ENCODE measurements at regions not wholly inside any gene's neighbourhood (a gene's known extent, or its start where the extent isn't known, plus 50 kb on each side); places are given as distances from the start of the nearest gene placed in this dataset.

GRCh38 chr2:2974982-2975381 lies 402.6 kb downstream of the EIPR1 start:
- no peak for DNase-seq

- no peak for DNase-seq
Measured at GRCh38 chr2:2960441-2961133, 417.0 kb downstream of the EIPR1 start.

- no peak for DNase-seq
Measured at GRCh38 chr2:2950403-2950952, 427.1 kb downstream of the EIPR1 start.

GRCh38 chr2:2947406-2947805 lies 430.2 kb downstream of the EIPR1 start:
- no peak for DNase-seq

- DNase-seq = no peak
Measured at GRCh38 chr2:2942906-2943305, 434.7 kb downstream of the EIPR1 start.

- no peak for DNase-seq
Measured at GRCh38 chr2:2942225-2942624, 435.4 kb downstream of the EIPR1 start.

- DNase-seq = no peak
Measured at GRCh38 chr2:2941205-2941604, 436.4 kb downstream of the EIPR1 start.

GRCh38 chr2:2940702-2941101 lies 436.9 kb downstream of the EIPR1 start:
- DNase-seq = no peak

GRCh38 chr2:2940061-2940460 lies 437.6 kb downstream of the EIPR1 start:
- no peak for DNase-seq

- DNase-seq = no peak
Measured at GRCh38 chr2:2939078-2939795, 438.4 kb downstream of the EIPR1 start.

- no peak for DNase-seq
Measured at GRCh38 chr2:2938481-2938880, 439.1 kb downstream of the EIPR1 start.

GRCh38 chr2:2935445-2936149 lies 442.0 kb downstream of the EIPR1 start:
- DNase-seq = no peak

GRCh38 chr2:2933426-2933825 lies 444.2 kb downstream of the EIPR1 start:
- no peak for DNase-seq

- no peak for DNase-seq
Measured at GRCh38 chr2:2932692-2933305, 444.8 kb downstream of the EIPR1 start.

- DNase-seq = no peak
Measured at GRCh38 chr2:2932189-2932588, 445.4 kb downstream of the EIPR1 start.

- no peak for DNase-seq
Measured at GRCh38 chr2:2931318-2932075, 446.1 kb downstream of the EIPR1 start.

- no peak for DNase-seq
Measured at GRCh38 chr2:2930841-2931240, 446.8 kb downstream of the EIPR1 start.

- no peak for DNase-seq
Measured at GRCh38 chr2:2926858-2927175, 450.8 kb downstream of the EIPR1 start.

GRCh38 chr2:2926009-2926857 lies 451.4 kb downstream of the EIPR1 start:
- DNase-seq = no peak

- DNase-seq = no peak
Measured at GRCh38 chr2:2922156-2922555, 455.5 kb downstream of the EIPR1 start.

- no peak for DNase-seq
Measured at GRCh38 chr2:2921011-2921720, 456.5 kb downstream of the EIPR1 start.

Data from NCI-H1092 (cell line).